Tibial nerve (tissue), 4 donors: ENCODE measurements at regions not wholly inside any gene's neighbourhood (a gene's known extent, or its start where the extent isn't known, plus 50 kb on each side); places are given as distances from the start of the nearest gene placed in this dataset.
"Not testable (repeated sequence)": the region's sequence is repeated elsewhere in the genome, so short reads cannot be mapped to it uniquely, and the experiment has no call there.

Experiments used
- DNase-seq, 2 donors: peaks; one replicate each; pipeline ENCODE4 v3.0.0-alpha.2; 2019; ENCODE audit warnings: low spot score in 2 of 2
- H3K27ac ChIP-seq, 4 donors: fragments of 200-600 bp; sonication (generic) in 3 of 4; one replicate each; pipeline ENCODE4 v1.5.1; 2017 to 2019; ENCODE audit warnings: mild to moderate bottlenecking in 1 of 4
- H3K27me3 ChIP-seq, 2 donors: fragments of 200-600 bp; sonication (generic) in 1 of 2; one replicate each; pipeline versions ENCODE4 v1.5.1 to v1.6.0; 2017 to 2019
- H3K36me3 ChIP-seq, 3 donors: fragments of 200-600 bp; sonication (generic); one replicate each; pipeline ENCODE4 v1.5.1; 2018 to 2019
- H3K4me1 ChIP-seq, 4 donors: fragments of 200-600 bp; sonication (generic) in 3 of 4; one replicate each; pipeline ENCODE4 v1.5.1; 2017 to 2019
- H3K4me3 ChIP-seq, 4 donors: fragments of 200-600 bp; sonication (generic) in 3 of 4; one replicate each; pipeline ENCODE4 v1.5.1; 2017 to 2019; ENCODE audit warnings: mild to moderate bottlenecking in 1 of 4, moderate library complexity in 1 of 4
- H3K9me3 ChIP-seq, 4 donors: fragments of 200-600 bp; sonication (generic) in 3 of 4; one replicate each; pipeline ENCODE4 v1.5.1; 2017 to 2019
- EP300 ChIP-seq, 2 donors: sonication (generic); formaldehyde crosslinking; IDR thresholded peaks; one replicate each; pipeline ENCODE4 v1.6.1; 2017; ENCODE audit warnings: antibody characterized with exemption in 2 of 2, mild to moderate bottlenecking in 1 of 2
- POLR2A ChIP-seq, 2 donors: fragments of 450-650 bp; IDR thresholded peaks; one replicate each; pipeline ENCODE4 v1.6.1; 2017; ENCODE audit warnings: antibody characterized with exemption in 2 of 2, mild to moderate bottlenecking in 2 of 2, moderate library complexity in 2 of 2
- WGBS, 2 donors: methylation state at CpG; one replicate each; pipeline ENCODE4 v1.1.5; 2018; 5-methylcytosine and 5-hydroxymethylcytosine counted together
- TF ChIP-seq, protein P1 (sequence below), 5 experiments: fragments of 200-600 bp in 3 of 5; fragments of 450-650 bp in 2 of 5; sonication (generic) in 3 of 5; IDR thresholded peaks; one replicate each; pipeline ENCODE4 v1.5.1; 2016 to 2019; ENCODE audit warnings: antibody characterized with exemption in 5 of 5, mild to moderate bottlenecking in 3 of 5, moderate library complexity in 2 of 5

DNA sequence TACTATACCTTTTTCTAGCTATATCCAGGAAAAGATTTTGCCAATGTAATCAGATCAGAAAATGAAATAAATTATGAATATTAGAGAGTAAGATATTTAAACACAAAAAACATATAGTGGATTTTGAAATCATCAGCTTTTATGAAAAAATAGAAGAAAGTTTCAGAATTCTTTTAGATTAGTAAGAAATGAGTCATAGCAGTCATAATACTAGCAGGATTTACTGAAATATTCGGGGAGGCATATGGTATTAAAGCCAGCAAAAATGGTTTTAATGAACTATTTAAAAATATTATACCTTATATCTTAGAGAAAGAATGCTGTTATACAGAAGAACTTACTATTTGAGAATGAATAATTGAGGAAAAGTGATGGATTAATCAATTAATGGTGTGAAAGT, 303.6 kb upstream of the NUDT12 start:
- 82 to 87% methylated on average over 1 of the region's 1 CpG for WGBS, 2 donors
- no peaks in the 10 kb centered on the region for H3K9me3 ChIP-seq
- no peaks in the 10 kb centered on the region for H3K4me1 ChIP-seq
- TF ChIP-seq EP300 (IDR thresholded peaks at IDR 0.05) (no peak), POLR2A (IDR thresholded peaks at IDR 0.05) (no peak)
- TF ChIP-seq, protein P1, sequence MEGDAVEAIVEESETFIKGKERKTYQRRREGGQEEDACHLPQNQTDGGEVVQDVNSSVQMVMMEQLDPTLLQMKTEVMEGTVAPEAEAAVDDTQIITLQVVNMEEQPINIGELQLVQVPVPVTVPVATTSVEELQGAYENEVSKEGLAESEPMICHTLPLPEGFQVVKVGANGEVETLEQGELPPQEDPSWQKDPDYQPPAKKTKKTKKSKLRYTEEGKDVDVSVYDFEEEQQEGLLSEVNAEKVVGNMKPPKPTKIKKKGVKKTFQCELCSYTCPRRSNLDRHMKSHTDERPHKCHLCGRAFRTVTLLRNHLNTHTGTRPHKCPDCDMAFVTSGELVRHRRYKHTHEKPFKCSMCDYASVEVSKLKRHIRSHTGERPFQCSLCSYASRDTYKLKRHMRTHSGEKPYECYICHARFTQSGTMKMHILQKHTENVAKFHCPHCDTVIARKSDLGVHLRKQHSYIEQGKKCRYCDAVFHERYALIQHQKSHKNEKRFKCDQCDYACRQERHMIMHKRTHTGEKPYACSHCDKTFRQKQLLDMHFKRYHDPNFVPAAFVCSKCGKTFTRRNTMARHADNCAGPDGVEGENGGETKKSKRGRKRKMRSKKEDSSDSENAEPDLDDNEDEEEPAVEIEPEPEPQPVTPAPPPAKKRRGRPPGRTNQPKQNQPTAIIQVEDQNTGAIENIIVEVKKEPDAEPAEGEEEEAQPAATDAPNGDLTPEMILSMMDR (IDR thresholded peaks at IDR 0.05) = no peak
- DNase-seq = no peak
- no peaks in the 10 kb centered on the region for H3K36me3 ChIP-seq
- H3K27me3 ChIP-seq = no peaks in the 10 kb centered on the region
- no peak overlapping the region for H3K27ac ChIP-seq
- H3K4me3 ChIP-seq = no peak overlapping the region

DNA sequence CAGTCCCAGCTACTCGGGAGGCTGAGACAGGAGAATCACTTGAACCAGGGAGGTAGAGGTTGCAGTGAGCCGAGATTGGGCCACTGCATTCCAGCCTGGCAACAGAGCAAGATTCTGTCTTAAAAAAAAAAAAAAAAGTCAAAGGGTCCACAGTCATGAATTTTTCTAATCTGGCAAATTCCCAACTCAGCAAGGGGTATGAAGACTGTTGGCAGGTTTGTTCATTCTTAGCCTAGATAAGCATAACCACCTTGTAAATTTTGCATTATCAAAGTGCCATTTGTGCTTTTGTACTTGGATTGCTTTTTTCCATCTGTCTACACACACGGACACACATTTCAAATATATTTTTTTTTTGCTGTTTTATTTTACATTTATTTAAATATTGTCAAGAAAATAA, 299.8 kb upstream of the NUDT12 start:
- Histone ChIP-seq H3K4me1 (no peaks in the 10 kb centered on the region), H3K36me3 (no peaks in the 10 kb centered on the region), H3K4me3 (no peak overlapping the region), H3K27ac (no peak overlapping the region), H3K27me3 (no peaks in the 10 kb centered on the region), H3K9me3 (no peaks in the 10 kb centered on the region)
- no peak for TF ChIP-seq EP300 (IDR thresholded peaks at IDR 0.05)
- TF ChIP-seq POLR2A (IDR thresholded peaks at IDR 0.05) = no peak
- TF ChIP-seq, protein P1 (IDR thresholded peaks at IDR 0.05) = no peak
- no peak for DNase-seq
- WGBS, 2 donors = 62 to 80% methylated on average over 3 of the region's 3 CpGs

GRCh38 chr5:103860327-103860726, 297.7 kb upstream of the NUDT12 start:
- no peaks in the 10 kb centered on the region for H3K4me1 ChIP-seq
- H3K4me3 ChIP-seq = no peak overlapping the region
- no peak for DNase-seq
- H3K9me3 ChIP-seq = no peaks in the 10 kb centered on the region
- H3K36me3 ChIP-seq = no peaks in the 10 kb centered on the region
- H3K27ac ChIP-seq = no peak overlapping the region
- no peak for TF ChIP-seq EP300 (IDR thresholded peaks at IDR 0.05)
- TF ChIP-seq, protein P1 (IDR thresholded peaks at IDR 0.05) = no peak
- TF ChIP-seq POLR2A (IDR thresholded peaks at IDR 0.05) = no peak
- H3K27me3 ChIP-seq = no peaks in the 10 kb centered on the region
- 86 to 88% methylated on average over 3 of the region's 3 CpGs for WGBS, 2 donors

- H3K36me3 ChIP-seq = not testable (repeated sequence)
Measured at GRCh38 chr5:103858367-103858766, 295.8 kb upstream of the NUDT12 start.

DNA sequence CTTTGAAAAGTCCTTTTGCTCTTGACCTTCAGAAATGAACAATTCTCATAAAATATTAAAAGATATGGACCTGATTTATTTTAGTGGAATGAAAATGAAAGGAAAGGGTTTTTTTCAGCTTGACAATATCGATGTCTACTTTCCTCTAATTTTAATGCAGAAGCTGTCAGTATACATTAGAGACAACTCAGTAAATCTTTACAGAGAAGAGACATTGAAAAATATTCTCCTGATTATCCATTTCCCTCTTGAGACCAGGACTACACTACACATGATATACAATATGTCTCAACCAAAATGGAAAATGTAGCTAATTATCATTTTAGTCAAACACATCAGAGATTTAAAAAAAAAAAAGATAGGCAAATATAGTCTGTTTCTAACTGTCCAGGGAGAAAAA, 288.5 kb upstream of the NUDT12 start:
- Histone ChIP-seq H3K27me3 (no peaks in the 10 kb centered on the region), H3K4me1 (no peaks in the 10 kb centered on the region), H3K4me3 (no peak overlapping the region), H3K36me3 (no peaks in the 10 kb centered on the region), H3K27ac (no peak overlapping the region), H3K9me3 (no peaks in the 10 kb centered on the region)
- WGBS, 2 donors = 74 to 95% methylated on average over 1 of the region's 1 CpG
- no peak for DNase-seq
- TF ChIP-seq, protein P1 (IDR thresholded peaks at IDR 0.05) = no peak
- no peak for TF ChIP-seq EP300 (IDR thresholded peaks at IDR 0.05)
- no peak for TF ChIP-seq POLR2A (IDR thresholded peaks at IDR 0.05)

More at GRCh38 chr5:103858367-103858766, 295.8 kb upstream of the NUDT12 start:
- H3K4me3 ChIP-seq, H3K27ac ChIP-seq, DNase-seq, H3K27me3 ChIP-seq, H3K4me1 ChIP-seq, H3K9me3 ChIP-seq: not testable (repeated sequence)
- WGBS, 2 donors = 95 to 97% methylated on average over 3 of the region's 3 CpGs

- 77% methylated on average over 3 of the region's 3 CpGs for WGBS, 2 donors
- H3K27ac ChIP-seq = no peak overlapping the region
- no peaks in the 10 kb centered on the region for H3K36me3 ChIP-seq
- DNase-seq = no peak
- no peak for TF ChIP-seq EP300 (IDR thresholded peaks at IDR 0.05)
- TF ChIP-seq, protein P1 (IDR thresholded peaks at IDR 0.05) = no peak
- no peak for TF ChIP-seq POLR2A (IDR thresholded peaks at IDR 0.05)
- no peaks in the 10 kb centered on the region for H3K9me3 ChIP-seq
- no peaks in the 10 kb centered on the region for H3K27me3 ChIP-seq
- H3K4me3 ChIP-seq = no peak overlapping the region
- no peaks in the 10 kb centered on the region for H3K4me1 ChIP-seq
Measured at GRCh38 chr5:103849934-103850333, 287.3 kb upstream of the NUDT12 start.
